ENCODE measurements at regions not wholly inside any gene's neighbourhood (a gene's known extent, or its start where the extent isn't known, plus 50 kb on each side); places are given as distances from the start of the nearest gene placed in this dataset.
"Not testable (repeated sequence)": the region's sequence is repeated elsewhere in the genome, so short reads cannot be mapped to it uniquely, and the experiment has no call there.

DNA sequence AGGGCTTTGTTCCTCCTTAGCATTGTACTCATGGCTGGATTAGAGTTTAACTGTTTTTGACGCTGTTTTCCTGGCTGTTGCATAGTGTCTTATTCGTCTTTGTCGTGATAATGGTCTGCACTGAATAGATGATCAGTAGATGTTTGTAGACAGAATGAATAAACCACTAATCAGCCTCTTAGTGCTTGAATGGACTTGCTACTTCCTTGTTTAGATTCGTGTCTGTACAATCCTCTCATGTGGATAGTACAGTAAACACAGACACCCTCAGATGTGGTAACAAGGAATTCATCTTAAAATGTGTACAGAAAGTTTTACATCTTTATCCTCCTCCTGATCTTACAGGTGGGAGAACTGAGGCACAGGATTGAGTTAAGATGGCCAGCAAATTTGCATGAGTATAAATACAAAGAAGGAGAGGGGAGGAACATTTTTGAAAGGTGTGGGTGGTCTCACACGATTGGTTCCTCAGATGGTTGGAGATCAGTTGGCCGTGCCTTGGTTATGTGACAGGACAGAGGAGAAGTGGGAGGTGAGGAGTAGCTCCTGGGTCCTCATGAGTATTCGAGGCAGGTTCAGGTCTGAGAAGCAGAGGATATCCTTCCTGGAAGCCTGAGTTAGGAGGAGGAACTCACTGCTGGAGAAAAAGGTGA is 196.0 kb downstream of the KLRB1 start:
- DNase-seq (ENCODE audit: low read depth), result not testable (repeated sequence)

DNA sequence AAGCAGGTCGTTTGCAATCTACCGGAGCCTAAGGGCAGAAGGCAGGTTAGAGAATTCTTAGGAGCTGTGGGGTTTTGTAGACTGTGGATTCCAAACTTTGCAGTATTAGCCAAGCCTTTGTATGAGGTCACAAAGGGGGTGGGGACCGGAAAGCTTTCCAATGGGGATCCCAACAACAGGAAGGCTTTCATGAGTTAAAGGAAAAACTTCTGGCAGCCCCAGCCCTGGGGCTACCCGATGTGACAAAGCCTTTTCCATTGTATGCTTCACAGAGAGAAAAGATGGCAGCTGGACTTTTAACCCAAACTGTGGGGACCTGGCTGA is 199.2 kb upstream of the PZP start:
- not testable (repeated sequence) for DNase-seq (ENCODE audit: low read depth)

DNA sequence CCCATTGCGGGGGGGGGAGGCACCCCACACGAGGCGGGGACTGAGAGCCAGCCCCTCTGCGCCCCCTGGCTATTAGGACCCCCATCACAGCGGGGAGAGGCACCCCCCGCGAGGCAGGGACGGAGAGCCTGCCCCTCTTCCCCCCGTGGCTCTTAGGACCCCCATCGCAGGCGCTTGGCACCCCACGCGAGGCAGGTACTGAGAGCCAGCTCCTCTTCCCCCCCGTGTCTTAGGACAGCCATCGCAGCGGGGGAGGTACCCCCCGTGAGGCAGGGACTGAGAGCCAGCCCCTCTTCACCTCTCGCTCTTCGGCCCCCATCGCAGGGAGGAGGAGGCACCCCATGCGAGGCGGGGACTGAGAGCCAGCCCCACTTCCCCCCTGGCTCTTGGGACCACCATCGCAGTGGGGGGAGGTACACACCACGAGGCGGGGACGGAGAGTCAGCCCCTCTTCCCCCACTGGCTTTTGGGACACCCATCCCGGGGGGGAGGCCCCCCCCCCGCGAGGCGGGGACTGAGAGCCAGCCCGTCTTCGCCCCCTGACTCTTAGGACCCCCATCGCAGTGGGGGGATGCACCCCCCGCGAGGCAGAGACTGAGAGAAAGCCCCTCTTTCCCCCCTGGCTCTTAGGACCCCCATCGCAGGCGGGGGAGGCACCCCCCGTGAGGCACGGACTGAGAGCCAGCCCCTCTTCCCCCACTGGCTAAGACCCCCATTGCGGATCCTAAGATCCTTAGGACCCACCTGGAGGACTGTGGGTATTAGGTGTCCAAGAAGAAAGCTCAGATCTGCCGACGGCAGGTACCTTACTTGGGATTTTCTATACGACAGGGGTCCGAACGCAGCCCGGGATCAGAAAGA is 198.6 kb upstream of the PZP start:
- DNase-seq (ENCODE audit: low read depth), result no peak

DNA sequence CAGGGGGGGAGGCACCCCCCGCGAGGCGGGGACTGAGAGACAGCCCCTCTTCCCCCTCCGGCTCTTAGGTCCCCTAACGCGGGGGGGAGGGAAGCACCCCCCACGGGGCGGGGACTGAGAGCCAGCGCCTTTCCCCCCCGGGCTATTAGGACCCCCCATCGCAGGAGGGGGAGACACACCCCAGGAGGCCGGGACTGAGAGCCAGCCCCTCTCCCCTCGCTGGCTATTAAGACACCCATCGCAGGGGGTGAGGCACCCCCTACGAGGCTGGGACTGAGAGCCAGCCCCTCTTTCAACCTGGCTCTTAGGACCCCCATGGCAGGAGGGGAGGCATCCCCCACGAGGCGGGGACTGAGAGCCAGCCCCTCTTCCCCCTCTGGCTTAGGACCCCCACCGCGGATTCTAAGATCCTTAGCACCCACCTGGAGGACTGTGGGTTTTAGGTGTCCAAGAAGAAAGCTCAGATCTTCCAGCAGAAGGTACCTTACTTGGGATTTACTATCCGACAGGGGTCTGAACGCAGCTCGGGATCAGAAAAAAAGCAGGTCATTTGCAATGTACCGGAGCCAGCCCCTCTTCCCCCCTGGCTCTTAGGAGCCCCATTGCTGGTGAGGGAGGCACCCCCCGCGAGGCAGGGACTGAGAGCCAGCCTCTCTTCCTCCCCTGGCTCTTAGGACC is 197.8 kb upstream of the PZP start:
- DNase-seq (ENCODE audit: low read depth), result no peak

DNA sequence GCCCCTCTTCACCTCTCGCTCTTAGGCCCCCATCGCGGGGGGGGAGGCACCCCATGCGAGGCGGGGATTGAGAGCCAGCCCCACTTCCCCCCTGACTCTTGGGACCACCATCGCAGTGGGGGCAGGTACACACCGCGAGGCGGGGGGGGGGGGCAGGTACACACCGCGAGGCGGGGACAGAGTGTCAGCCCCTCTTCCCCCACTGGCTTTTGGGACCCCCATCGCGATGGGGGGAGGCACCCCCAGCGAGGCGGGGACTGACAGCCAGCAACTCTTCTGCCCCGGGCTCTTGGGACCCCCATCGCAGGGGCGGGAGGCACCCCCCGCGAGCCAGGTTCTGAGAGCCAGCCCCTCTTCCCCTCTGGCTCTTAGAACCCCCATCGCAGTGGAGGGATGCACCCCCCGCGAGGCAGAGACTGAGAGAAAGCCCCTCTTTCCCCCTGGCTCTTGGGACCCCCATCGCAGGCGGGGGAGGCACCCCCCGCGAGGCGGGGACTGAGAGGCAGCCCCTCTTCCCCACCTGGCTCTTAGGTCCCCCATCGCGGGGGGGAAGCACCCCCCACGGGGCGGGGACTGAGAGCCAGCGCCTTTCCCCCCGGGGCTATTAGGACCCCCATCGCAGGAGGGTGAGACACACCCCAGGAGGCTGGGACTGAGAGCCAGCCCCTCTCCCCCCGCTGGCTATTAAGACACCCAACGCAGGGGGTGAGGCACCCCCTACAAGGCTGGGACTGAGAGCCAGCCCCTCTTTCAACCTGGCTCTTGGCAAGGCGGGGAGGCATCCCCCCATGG is 196.5 kb upstream of the PZP start:
- no peak for DNase-seq (ENCODE audit: low read depth)

DNA sequence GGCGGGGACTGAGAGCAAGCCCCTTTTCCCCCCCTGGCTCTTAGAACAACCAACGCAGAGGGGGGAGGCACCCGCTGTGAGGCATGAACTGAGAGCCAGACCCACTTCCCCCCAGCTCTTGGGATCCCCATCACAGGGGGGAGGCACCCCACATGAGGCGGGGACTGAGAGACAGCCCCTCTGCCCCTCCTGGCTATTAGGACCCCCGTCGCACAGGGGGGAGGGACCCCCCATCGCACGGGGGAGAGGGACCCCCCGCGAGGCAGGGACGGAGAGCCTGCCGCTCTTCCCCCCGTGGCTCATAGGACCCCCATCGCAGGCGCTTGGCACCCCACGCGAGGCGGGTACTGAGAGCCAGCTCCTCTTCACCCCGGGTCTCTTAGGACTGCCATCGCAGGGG is 195.8 kb upstream of the PZP start:
- no peak for DNase-seq (ENCODE audit: low read depth)

DNA sequence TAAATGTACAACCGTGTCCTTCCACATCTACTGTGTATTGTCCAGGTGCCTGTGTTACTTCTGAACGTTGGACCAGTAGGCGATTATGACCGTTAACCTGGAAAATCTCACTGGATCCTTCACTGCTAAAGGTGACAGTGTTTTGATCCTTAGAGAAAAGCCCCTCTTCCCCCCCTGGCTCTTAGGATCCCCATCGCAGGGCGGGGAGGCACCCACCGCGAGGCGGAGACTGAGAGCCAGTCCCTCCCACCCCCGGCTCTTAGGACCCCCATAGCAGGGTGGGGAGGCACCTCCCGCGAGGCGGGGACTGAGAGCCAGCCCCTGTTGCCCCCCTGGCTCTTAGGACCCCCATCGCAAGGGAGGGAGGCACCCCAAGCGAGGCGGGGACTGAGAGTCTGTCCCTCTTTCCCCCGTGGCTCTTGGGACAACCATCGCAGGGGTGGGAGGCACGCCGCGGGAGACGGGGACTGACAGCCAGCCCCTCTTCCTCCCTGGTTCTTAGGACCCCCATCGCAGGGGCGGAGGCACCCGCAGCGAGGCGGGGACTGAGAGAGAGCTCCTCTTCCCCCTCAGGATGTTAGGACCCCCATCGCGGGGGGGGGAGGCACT is 194.3 kb upstream of the PZP start:
- DNase-seq (ENCODE audit: low read depth), result not testable (repeated sequence)

DNA sequence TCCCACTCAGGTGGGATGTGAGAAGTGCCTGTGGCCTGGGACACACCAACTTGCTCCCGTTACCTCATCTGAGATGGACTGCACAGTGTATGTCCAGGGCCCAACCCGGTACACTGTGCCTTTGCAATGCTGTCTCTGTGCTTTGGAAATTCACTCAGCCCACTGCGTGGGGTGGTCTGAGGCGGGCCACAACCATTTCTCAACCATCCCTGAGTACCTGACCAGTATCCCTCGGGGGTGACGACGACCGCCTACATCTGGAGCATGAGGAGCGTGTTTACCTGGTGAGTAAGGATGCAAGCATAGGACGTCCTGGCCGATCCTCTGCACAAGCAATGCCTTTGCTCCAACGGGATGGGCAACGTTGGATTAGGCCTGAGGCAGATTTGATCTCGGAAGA is 188.2 kb upstream of the PZP start:
- DNase-seq (ENCODE audit: low read depth), result not testable (repeated sequence)

DNA sequence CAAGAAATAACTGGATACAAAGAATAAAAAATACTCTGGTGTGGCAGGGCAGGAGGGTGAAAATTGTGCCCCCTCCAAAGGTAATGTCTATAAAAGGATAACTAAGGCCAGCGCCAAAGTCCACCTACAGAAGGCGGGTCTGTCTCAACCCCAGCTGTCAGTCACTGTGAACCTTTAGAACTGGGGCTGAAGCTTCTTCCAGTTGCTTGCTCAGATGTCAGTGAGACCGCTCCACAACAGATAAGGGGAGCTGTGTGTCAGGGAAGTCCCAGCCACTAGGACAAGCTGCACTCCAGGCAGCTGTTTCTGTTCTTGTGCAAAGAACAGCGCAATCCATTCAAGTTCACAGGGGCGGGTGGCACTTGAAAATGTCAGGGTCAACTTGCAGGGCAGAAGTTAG is 187.0 kb upstream of the PZP start:
- DNase-seq (ENCODE audit: low read depth), result not testable (repeated sequence)

DNA sequence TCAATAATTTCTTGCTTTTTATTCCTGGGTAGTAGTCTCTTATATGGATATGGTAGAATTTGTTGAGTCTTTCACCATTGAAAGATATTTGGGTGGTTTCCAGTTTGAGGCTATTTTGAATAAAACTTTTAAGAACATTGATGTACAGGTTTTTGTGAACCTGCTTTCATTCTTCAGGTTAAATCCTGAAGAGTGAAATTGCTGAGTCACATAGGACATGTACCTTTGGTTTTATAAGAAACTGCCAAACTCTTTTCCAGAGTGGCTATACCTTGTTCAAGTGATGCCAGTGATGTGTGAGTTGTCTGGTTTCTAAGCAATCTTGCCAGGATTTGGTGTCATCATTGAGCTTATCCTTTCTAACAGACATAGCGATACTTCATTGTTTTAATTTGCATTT is 184.6 kb upstream of the PZP start:
- no peak for DNase-seq (ENCODE audit: low read depth)

DNA sequence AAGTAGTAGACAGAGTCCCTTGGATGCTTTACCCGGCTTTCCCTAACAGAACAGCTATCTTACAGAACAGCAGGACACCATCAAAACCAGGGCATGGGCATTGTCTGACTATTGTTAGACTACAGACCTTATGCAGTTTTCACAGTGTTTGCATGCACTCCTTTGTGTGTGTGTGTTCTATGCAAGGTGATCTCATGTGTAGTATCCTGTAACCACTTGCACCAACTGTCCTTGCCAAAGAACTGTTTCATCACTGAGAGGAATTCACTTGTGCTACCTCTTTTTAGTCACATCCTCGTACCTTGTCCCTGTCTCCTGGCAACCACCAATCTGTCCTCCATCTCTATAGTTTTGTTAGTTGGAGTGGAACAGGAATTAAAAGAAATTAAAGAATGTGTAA is 183.6 kb upstream of the PZP start:
- DNase-seq (ENCODE audit: low read depth), result no peak

DNA sequence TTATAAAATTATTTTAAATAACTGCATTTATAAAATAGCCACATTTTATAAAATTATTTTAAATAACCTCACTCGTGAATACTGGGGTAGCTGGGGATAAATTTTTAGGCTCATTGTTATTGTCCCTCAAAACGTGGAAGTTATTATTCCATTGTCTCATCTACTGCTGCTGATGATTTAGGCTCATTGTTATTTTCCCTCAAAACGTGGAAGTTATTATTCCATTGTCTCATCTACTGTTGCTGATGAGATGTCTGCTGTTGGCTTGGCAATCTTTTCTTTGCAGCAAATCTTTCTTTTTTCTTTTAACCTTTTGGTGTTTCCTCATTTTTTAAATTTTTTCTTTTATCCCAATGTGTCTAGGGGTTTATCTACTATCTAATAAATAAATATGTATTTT is 182.6 kb upstream of the PZP start:
- no peak for DNase-seq (ENCODE audit: low read depth)

DNA sequence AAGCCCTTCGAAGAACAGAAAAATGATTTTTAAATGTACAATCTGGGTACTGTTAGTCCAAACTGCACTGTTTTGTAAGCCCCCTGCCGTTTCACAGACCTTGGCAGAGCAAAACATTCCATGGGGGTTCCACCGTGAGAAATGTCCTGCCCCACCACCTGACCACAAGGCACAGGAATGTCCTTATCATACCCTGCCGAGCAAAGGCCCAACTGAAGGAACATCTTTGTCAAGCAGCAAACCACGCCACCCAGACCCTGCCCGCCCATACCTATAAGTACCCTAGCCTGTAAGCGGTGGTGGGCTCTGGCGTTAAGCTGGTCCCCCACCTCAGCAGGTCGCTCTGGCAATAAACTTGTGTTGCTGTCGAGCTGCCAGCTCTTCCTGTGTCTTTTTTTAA is 181.6 kb upstream of the PZP start:
- no peak for DNase-seq (ENCODE audit: low read depth)

DNA sequence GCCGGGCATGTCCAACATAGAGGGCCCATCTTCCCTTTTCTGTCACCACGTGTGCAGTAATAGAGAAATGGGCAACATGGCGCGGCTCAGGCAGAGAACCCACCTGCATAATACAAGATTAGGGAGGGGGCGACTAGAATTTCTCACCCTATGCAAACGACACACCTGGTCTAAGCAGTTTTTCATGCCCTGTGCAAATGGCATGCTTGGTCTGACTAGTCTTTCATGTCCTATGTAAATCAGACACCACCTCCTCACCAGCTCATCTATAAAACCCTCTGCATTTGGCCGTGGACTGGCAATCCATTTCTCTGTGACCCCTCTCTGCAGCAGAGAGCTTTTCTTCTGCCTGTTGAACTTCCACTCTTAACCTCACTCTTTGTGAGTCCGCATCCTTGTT is 180.2 kb upstream of the PZP start:
- DNase-seq (ENCODE audit: low read depth), result no peak

DNA sequence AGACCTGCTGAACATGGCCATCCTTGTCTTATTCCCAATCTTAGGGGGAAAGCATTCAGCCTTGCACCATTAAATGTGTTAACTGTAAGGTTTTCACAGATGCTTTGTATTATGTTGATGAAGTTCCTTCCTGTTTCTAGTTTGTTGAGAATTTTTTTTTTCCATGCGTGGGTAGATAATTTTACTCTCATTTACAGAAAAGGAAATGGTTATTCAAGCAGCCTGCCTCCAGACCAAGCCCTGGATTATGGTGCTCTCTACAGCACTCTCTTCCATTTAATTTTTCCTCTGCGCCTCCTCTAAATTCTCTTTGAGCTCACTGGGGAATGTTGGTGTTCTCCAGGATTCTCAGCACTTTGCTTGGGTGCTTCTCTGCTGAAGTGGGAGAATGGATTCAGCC is 179.3 kb upstream of the PZP start:
- DNase-seq (ENCODE audit: low read depth), result no peak

DNA sequence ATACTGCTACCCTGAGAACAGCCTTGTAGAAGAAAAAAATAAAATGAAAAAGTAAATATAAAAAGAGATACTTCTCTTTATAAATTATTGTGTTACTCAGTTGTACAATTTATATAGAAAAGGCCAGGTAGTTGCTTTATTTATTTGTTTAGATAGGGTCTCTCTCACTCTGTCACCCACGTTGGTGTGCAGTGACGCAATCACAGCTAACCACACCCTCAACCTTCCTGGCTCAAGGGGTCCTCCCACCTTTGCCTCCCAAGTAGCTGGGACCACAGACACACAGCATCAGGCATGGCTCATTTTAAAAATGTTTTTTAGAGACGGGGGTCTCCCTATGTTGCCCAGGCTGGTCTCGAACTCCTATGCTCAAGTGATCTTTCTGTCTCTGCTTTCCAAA is 175.4 kb upstream of the PZP start:
- no peak for DNase-seq (ENCODE audit: low read depth)

DNA sequence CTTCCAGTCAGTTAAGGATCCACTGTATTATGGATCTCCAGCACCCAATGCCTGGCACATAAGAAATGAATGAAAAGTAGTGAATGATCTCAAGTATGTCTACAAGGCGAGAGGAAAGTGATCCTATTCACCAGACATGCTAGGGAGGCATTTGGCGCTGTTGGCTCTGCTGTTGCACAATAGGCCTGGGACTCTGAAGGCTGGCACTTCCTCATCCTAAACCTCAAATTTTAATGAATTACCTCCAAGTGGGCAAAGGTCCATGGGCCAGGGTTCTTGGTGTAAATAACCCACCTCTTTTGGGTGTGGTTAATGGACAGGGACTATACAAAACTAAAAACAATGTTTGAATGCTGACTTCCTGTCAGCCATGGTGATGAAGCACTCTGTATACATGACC is 173.4 kb upstream of the PZP start:
- no peak for DNase-seq (ENCODE audit: low read depth)

DNA sequence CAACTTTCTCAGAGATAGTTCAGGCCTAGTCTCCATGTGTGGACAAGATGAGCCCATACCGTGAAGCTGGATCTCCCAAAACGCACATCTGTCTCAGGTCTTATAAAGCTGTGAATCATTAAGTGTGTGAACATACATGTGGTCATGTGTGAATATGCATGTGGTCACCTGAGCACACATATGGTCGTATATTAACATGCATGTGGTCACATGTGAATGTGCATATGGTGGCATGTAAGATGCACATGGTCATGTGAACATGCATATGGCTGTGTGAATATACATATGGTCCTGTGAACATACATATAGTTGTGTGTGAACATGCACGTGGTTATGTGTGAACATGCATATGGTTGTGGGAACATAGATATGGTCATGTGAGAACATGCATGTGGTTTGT is 172.5 kb upstream of the PZP start:
- no peak for DNase-seq (ENCODE audit: low read depth)

DNA sequence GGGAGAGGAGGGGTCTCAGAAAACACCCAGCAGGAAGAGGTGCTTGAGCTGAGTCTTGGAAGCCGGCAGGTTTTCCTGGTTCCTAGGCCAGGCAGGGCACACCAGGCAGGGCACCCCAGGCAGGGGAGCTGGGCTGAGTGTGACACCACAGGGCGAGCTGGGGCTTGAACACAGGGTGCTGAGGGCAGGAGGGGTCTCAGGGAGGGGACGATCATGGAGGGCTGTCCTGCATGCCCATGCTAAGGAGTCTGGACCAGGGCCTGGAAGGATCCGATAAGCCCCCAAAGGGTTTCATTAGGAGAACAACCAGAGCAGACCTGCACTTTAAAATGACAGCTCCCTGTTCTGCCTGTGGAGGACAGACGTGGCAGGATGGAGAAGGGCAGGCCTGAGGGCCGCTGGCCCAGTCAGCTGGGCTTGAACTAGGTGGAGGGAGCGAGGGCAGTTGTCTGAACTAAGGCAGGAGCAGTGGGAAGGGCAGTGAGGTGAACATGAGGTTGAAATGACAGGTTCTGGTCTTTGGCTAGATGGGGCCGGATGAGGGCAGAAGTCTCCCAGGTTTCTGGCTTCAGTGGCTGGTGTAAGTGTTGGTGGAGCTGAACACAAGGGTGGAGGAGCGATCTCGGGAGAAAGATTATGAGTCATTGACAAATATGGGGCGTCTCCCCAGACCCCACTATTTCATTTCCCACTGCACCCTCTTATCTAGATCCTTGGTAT is 171.0 kb upstream of the PZP start:
- DNase-seq (ENCODE audit: low read depth), result no peak

DNA sequence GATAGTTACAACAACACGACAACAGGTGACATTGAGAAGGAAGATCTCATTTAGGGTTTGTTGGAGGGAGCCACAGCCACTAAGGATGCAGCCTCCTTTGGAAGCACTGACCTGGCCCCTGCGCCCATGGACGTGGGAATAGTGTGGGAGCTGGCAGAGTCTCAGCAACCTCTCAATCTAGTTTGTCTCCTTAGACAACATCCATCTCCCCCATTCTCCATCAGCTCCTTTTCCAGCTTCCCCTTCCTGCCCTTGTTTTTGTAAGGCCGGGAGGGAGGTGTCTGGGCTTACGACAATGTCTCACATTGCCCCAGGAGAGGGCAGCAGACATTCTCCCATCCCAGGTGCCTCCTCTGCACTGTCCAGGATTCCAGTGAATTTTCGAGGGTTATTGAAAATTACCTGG is 170.2 kb upstream of the PZP start:
- no peak for DNase-seq (ENCODE audit: low read depth)

DNA sequence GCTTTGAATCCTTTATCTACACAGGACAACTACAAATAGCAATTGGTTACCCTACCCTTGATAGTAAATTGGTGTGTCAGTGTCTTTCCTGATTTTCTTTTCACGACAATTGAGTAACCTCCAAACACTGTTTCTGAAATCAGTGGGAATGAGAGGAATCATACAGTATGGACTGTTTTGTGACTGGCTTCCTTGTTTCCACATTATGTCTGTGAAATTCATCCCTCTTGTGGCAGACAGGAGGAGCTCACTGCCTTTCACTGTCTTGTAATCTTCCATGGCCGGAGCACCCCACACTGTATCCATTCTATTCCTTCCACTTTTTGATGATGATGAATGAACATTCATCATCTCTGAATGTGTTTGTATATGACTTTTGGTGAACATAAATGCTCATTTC is 164.0 kb upstream of the PZP start:
- peak; percentile 40 for DNase-seq (ENCODE audit: low read depth)

All from amniotic epithelial cell (primary cell).